ENCODE measurements at regions not wholly inside any gene's neighbourhood (a gene's known extent, or its start where the extent isn't known, plus 50 kb on each side); places are given as distances from the start of the nearest gene placed in this dataset.

- DNase-seq (ENCODE audit: low read depth in 2 of 2), result no peak
Measured at GRCh38 chr20:34163307-34163706, 51.3 kb upstream of the EIF2S2 start.

- DNase-seq (ENCODE audit: low read depth in 2 of 2), result no peak
Measured at GRCh38 chr20:34164381-34164984, 52.4 kb upstream of the EIF2S2 start.

DNA sequence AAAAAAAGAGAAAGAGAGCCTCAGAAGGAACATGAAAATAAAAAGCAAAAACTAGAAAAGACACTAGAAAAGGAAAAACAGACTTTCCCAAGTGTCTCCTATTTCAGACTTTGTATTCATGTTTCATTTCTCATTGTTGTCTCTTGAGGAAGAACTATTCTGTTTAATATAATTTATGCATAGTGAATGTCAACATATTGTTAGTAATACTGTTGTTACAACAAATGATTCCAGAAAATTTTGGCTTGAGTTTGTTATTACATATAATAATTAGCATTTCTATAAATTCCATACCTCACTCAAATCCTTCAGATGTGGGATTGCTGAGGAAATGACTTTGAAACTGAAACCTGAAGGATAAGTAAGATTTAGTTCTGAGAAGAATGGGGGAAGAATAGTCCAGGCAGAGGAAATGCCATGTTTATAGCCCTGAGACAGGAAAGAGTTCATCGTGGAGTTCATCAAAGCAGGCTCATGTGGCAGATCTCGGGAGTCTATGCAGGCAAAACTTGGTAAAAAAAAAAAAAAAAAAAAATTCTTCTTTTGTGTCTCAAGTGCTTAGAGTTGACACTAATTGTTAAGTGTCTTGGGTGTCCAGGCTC is 53.1 kb upstream of the EIF2S2 start:
- DNase-seq (ENCODE audit: low read depth in 2 of 2), result no peak

DNA sequence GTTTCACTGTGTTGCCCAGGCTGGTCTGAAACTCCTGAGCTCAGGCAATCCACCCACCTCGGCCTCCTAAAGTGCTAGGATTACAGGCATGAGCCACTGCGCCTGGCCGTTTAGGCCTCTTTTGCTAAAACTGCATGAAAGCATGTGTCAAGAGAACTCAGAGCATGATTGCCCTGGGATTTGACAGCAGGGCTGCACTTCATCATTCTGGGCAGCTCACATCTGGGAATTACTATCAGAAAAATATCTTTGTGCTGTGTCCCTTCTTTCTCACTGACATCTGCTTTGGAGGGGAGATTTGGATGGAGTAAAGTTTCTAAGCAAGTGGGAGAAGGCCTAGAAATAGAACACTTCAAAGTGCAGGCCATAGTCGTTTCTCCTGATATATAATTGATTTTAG is 59.6 kb upstream of the EIF2S2 start:
- DNase-seq (ENCODE audit: low read depth in 2 of 2), result no peak

GRCh38 chr20:34172926-34173325 is 60.9 kb upstream of the EIF2S2 start:
- DNase-seq (ENCODE audit: low read depth in 2 of 2), result no peak

GRCh38 chr20:34175079-34175478 is 63.0 kb upstream of the EIF2S2 start:
- DNase-seq (ENCODE audit: low read depth in 2 of 2), result no peak

DNA sequence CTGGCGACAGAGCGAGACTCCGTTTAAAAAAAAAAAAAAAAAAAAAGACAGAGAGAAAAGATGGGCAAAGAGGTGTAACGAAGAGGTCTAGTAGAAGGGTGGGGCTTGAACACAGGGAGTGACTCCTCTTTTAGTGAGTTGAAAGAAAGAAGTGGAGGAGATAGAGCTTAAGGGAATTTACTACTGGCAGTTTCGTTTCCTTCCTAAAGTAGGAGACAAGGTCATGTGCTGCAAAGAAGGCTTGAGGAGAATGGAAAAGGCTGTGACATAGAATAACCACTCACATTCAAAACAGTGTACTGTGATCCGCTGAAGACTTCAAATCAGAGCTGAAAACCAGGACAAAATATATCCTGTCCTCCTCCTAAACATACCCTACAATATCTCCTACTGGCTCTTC is 63.8 kb upstream of the EIF2S2 start:
- DNase-seq (ENCODE audit: low read depth in 2 of 2), result no peak

- no peak for DNase-seq (ENCODE audit: low read depth in 2 of 2)
Measured at GRCh38 chr20:34177052-34177451, 64.2 kb upstream of the ASIP start.

DNA sequence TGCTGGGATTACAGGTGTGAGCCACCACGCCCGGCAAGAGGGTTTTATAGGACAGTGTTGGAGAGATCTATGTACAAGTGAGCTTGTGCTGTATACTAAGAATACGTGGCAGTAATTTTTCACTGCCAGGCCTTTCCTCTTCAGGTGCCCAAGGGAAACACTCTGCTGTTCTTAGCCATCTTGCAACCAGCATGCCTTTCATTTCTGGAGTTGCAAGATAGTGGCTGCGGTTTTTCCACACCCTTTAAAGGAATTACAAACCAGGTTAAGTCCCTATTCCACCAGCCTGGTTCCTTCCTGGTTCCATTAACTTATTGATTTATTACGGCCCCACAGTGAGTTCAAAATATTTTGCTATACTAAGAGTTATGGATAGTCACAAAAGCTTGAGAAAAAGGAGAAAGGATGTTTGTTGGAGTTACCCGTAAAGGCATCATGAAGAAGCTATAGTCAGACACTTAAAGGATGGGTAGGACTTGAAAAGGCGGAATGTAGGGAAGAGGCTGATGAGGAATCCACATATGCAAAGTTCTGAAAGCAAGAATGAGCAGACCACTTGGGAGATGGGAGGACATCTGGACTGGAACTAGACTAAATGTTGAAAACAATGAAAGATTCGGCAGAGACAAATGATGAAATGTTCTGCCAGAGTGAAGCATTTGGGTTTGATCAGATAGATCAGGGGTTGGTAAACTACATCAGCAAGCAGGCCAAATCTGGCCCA is 61.4 kb upstream of the ASIP start:
- no peak for DNase-seq (ENCODE audit: low read depth in 2 of 2)

GRCh38 chr20:34180460-34181120 is 60.6 kb upstream of the ASIP start:
- DNase-seq (ENCODE audit: low read depth in 2 of 2), result no peak

GRCh38 chr20:34181484-34181883 is 59.7 kb upstream of the ASIP start:
- no peak for DNase-seq (ENCODE audit: low read depth in 2 of 2)

GRCh38 chr20:34185766-34186620 is 55.2 kb upstream of the ASIP start:
- DNase-seq (ENCODE audit: low read depth in 2 of 2), result no peak

DNA sequence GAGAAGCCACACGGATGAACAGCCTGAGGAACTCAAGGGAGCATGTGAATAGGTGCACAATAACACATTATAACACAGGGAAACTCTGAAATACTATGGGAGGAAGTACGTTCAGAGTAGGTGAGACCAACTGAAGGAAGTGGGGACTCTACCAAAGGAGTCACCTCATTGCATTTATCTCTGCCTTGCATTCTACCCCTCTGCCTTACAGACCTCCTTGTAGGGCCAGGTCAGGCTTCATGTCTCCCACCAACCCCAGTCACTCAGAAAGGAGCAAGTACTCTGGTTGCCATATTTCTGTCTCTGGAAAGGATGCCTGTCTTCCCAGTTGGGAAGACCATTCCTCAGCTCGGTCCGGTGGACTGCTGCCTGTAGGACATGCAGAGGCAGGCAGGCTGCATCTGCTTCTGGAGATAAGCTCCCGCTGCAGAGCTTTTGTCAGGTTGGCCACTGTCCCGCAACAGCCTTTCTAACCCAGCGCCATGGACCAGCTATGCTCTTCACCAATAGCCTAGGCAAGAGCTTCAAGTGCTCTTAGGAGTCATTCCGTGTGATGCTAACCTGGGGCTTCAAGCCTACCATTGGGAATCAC is 51.6 kb upstream of the ASIP start:
- no peak for DNase-seq (ENCODE audit: low read depth in 2 of 2)

GRCh38 chr20:34190262-34190661 is 51.0 kb upstream of the ASIP start:
- DNase-seq (ENCODE audit: low read depth in 2 of 2), result no peak

GRCh38 chr20:34190679-34191090 is 50.5 kb upstream of the ASIP start:
- peak; percentile 12 to 22 for DNase-seq (ENCODE audit: low read depth in 2 of 2)
